ENCODE measurements at regions not wholly inside any gene's neighbourhood (a gene's known extent, or its start where the extent isn't known, plus 50 kb on each side); places are given as distances from the start of the nearest gene placed in this dataset.

DNA sequence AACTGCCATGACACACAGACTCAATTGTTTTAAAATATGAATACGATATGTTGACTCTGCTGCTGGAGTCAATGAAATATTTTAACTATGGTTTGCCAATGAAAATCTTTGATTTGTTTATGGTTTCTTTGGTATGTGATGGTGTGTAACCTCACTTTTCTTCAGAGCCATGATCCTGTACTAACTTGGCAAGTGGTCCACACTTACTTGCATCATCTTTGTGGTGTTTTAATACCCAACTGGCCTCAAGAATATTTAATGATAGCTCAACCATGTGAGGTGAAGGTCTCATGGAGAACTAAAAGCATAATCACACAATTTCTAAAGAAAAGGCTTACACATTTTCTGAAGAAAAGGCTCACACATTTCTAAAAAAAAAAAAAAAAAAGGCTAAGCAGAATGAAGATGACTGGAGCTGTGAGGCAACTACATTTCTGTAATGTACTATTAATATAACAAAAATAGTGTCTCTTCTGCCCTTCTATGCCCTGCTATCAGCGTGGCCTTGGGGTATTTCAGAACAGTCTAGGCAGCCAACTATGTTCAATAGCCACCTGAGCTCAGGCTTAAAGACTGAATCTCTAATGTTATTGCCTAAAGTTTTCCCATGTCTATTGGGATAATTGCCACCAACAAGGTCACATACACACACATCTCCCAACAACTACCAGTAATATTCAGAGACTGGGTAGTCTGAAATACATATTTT, 395.0 kb downstream of the MLLT3 start:
- TF ChIP-seq, protein P1, sequence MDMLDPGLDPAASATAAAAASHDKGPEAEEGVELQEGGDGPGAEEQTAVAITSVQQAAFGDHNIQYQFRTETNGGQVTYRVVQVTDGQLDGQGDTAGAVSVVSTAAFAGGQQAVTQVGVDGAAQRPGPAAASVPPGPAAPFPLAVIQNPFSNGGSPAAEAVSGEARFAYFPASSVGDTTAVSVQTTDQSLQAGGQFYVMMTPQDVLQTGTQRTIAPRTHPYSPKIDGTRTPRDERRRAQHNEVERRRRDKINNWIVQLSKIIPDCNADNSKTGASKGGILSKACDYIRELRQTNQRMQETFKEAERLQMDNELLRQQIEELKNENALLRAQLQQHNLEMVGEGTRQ (IDR thresholded peaks at IDR 0.05; ENCODE audit: low read length), result no peak
- no peak for TF ChIP-seq POLR2A (IDR thresholded peaks at IDR 0.05; ENCODE audit: control extremely low read depth in 1 of 2, low read depth in 2 of 2, low read length in 2 of 2)
- TF ChIP-seq, protein P2, sequence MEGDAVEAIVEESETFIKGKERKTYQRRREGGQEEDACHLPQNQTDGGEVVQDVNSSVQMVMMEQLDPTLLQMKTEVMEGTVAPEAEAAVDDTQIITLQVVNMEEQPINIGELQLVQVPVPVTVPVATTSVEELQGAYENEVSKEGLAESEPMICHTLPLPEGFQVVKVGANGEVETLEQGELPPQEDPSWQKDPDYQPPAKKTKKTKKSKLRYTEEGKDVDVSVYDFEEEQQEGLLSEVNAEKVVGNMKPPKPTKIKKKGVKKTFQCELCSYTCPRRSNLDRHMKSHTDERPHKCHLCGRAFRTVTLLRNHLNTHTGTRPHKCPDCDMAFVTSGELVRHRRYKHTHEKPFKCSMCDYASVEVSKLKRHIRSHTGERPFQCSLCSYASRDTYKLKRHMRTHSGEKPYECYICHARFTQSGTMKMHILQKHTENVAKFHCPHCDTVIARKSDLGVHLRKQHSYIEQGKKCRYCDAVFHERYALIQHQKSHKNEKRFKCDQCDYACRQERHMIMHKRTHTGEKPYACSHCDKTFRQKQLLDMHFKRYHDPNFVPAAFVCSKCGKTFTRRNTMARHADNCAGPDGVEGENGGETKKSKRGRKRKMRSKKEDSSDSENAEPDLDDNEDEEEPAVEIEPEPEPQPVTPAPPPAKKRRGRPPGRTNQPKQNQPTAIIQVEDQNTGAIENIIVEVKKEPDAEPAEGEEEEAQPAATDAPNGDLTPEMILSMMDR (IDR thresholded peaks at IDR 0.05; ENCODE audit: control extremely low read depth in 1 of 3, insufficient read depth in 1 of 3, low read depth in 1 of 3, low read length in 3 of 3), result no peak

Measured in H1 (cell line).